Caco-2 (cell line): ENCODE measurements at regions not wholly inside any gene's neighbourhood (a gene's known extent, or its start where the extent isn't known, plus 50 kb on each side); places are given as distances from the start of the nearest gene placed in this dataset.

Source experiments
- BruUV-seq: library from RNA; stranded (reverse); fragments of 400-500 nt; replicated peaks from 2 replicates; lab custom pipeline; 2021; lab: Mats Ljungman, UMichigan
- CTCF ChIA-PET: fragments of 300-600 bp; sonication (Branson Sonifier 250); formaldehyde crosslinking; loops from one replicate; lab custom pipeline; 2022; ENCODE audit warnings: antibody characterized with exemption; lab: Charles Lee
- POLR2A ChIA-PET: fragments of 300-600 bp; sonication (Branson Sonifier 250); formaldehyde crosslinking; loops from one replicate; lab custom pipeline; 2022; ENCODE audit warnings: antibody characterized with exemption; lab: Charles Lee
- DNase-seq, 2 experiments: peaks; one replicate each; pipeline versions ENCODE4 v3.0.0 to v3.0.0-alpha.2; 2020 to 2022
- H3K27me3 ChIP-seq: replicated peaks from 2 replicates; pipeline ENCODE4 v1.6.0; 2011; ENCODE audit warnings: low read length; ENCODE audit not compliant: control insufficient read depth, insufficient read depth
- H3K36me3 ChIP-seq: 2 replicates; pipeline ENCODE4 v1.5.1; 2011; ENCODE audit warnings: low read length; ENCODE audit not compliant: control insufficient read depth, insufficient read depth
- H3K4me1 ChIP-seq: fragments of 250-450 bp; sonication (Bioruptor Pico); 2 replicates; pipeline ENCODE4 v1.5.1; 2020; ENCODE audit warnings: mild to moderate bottlenecking
- H3K4me3 ChIP-seq: 2 replicates; pipeline ENCODE4 v1.5.1; 2011; ENCODE audit warnings: low read depth, mild to moderate bottlenecking, control low read depth, low read length
- H3K9me3 ChIP-seq: fragments of 250-450 bp; sonication (Bioruptor Pico); 2 replicates; pipeline ENCODE4 v1.5.1; 2020; ENCODE audit warnings: mild to moderate bottlenecking, moderate library complexity
- H3K27ac Mint-ChIP-seq: one replicate; pipeline ENCODE4 v1.8.0; 2022; ENCODE audit warnings: mixed read lengths; ENCODE audit not compliant: unreplicated experiment
- H3K27me3 Mint-ChIP-seq: one replicate; pipeline ENCODE4 v1.8.0; 2022; ENCODE audit warnings: mixed read lengths; ENCODE audit not compliant: insufficient read depth, unreplicated experiment
- H3K36me3 Mint-ChIP-seq: one replicate; pipeline ENCODE4 v1.8.0; 2022; ENCODE audit warnings: mild to moderate bottlenecking, mixed read lengths; ENCODE audit not compliant: insufficient read depth, unreplicated experiment
- H3K4me1 Mint-ChIP-seq: one replicate; pipeline ENCODE4 v1.8.0; 2022; ENCODE audit warnings: low read depth, mixed read lengths; ENCODE audit not compliant: unreplicated experiment
- H3K4me3 Mint-ChIP-seq: one replicate; pipeline ENCODE4 v1.8.0; 2022; ENCODE audit warnings: mild to moderate bottlenecking, moderate library complexity, mixed read lengths; ENCODE audit not compliant: unreplicated experiment
- H3K9me3 Mint-ChIP-seq: one replicate; pipeline ENCODE4 v1.8.0; 2022; ENCODE audit warnings: mixed read lengths; ENCODE audit not compliant: unreplicated experiment
- CTCF ChIP-seq, 2 experiments: fragments of 200-600 bp in 1 of 2; IDR thresholded peaks; 1 replicate in 1 of 2; 2 replicates in 1 of 2; pipeline versions ENCODE4 v1.5.1 to v1.8.0; 2011 to 2022; ENCODE audit warnings: antibody characterized with exemption in 1 of 2, control low read depth in 1 of 2, inconsistent platforms in 1 of 2, low read depth in 1 of 2, low read length in 1 of 2, mild to moderate bottlenecking in 1 of 2, moderate library complexity in 1 of 2; ENCODE audit not compliant: insufficient read depth in 1 of 2, severe bottlenecking in 1 of 2, unreplicated experiment in 1 of 2
- intact Hi-C: fragments of 100-400 bp; cut with micrococcal nuclease; formaldehyde crosslinking; loops from one replicate; pipeline ENCODE4 v1.10.0; 2022; ENCODE audit not compliant: unreplicated experiment

GRCh38 chr18:24910221-24910620 lies 441.7 kb downstream of the ZNF521 start:
- Mint-ChIP-seq H3K27me3 (no peaks in the 10 kb centered on the region), H3K4me3 (no peak overlapping the region), H3K4me1 (no peaks in the 10 kb centered on the region), H3K9me3 (peaks cover 12% of the 10 kb centered on the region), H3K36me3 (no peaks in the 10 kb centered on the region), H3K27ac (no peak overlapping the region)
- Histone ChIP-seq H3K27me3 (no peaks in the 10 kb centered on the region), H3K4me1 (no peaks in the 10 kb centered on the region), H3K9me3 (no peaks in the 10 kb centered on the region), H3K36me3 (no peaks in the 10 kb centered on the region), H3K4me3 (no peak overlapping the region)
- POLR2A ChIA-PET = no interaction called here
- no TSS peak for BruUV-seq
- intact Hi-C loops = no loop called here
- CTCF ChIA-PET = no interaction called here
- no peak for DNase-seq
- no peak for TF ChIP-seq CTCF (IDR thresholded peaks at IDR 0.05; ENCODE audit: insufficient read depth in 1 of 2, low read depth in 1 of 2, low read length in 1 of 2, severe bottlenecking in 1 of 2, unreplicated experiment in 1 of 2)

- H3K27me3 ChIP-seq = no peaks in the 10 kb centered on the region
- ChIA-PET POLR2A (no interaction called here), CTCF (no interaction called here)
- H3K36me3 ChIP-seq = no peaks in the 10 kb centered on the region
- Mint-ChIP-seq H3K36me3 (no peaks in the 10 kb centered on the region), H3K27ac (no peak overlapping the region), H3K27me3 (no peaks in the 10 kb centered on the region), H3K4me3 (no peak overlapping the region), H3K9me3 (no peaks in the 10 kb centered on the region), H3K4me1 (no peaks in the 10 kb centered on the region)
- H3K9me3 ChIP-seq = no peaks in the 10 kb centered on the region
- no peak overlapping the region for H3K4me3 ChIP-seq
- no peak for DNase-seq
- TF ChIP-seq CTCF (IDR thresholded peaks at IDR 0.05; ENCODE audit: insufficient read depth in 1 of 2, low read depth in 1 of 2, low read length in 1 of 2, severe bottlenecking in 1 of 2, unreplicated experiment in 1 of 2) = no peak
- H3K4me1 ChIP-seq = no peaks in the 10 kb centered on the region
- intact Hi-C loops = no loop called here
- no TSS peak for BruUV-seq
These were observed 438.3 kb downstream of the ZNF521 start for GRCh38 chr18:24913507-24914170.

- H3K27me3 Mint-ChIP-seq = no peaks in the 10 kb centered on the region
- no peak for DNase-seq
- no peak overlapping the region for H3K4me3 Mint-ChIP-seq
- no peaks in the 10 kb centered on the region for H3K36me3 Mint-ChIP-seq
- H3K27me3 ChIP-seq = no peaks in the 10 kb centered on the region
- H3K4me1 Mint-ChIP-seq = no peaks in the 10 kb centered on the region
- ChIA-PET POLR2A (no interaction called here), CTCF (no interaction called here)
- H3K9me3 Mint-ChIP-seq = no peaks in the 10 kb centered on the region
- no peaks in the 10 kb centered on the region for H3K4me1 ChIP-seq
- H3K27ac Mint-ChIP-seq = no peak overlapping the region
- H3K9me3 ChIP-seq = no peaks in the 10 kb centered on the region
- no peak overlapping the region for H3K4me3 ChIP-seq
- H3K36me3 ChIP-seq = no peaks in the 10 kb centered on the region
- TF ChIP-seq CTCF (IDR thresholded peaks at IDR 0.05; ENCODE audit: insufficient read depth in 1 of 2, low read depth in 1 of 2, low read length in 1 of 2, severe bottlenecking in 1 of 2, unreplicated experiment in 1 of 2) = no peak
- intact Hi-C loops = no loop called here
- BruUV-seq = no TSS peak
These were observed 437.8 kb downstream of the ZNF521 start for GRCh38 chr18:24914171-24914525.
